ENCODE measurements at regions not wholly inside any gene's neighbourhood (a gene's known extent, or its start where the extent isn't known, plus 50 kb on each side); places are given as distances from the start of the nearest gene placed in this dataset.

DNA sequence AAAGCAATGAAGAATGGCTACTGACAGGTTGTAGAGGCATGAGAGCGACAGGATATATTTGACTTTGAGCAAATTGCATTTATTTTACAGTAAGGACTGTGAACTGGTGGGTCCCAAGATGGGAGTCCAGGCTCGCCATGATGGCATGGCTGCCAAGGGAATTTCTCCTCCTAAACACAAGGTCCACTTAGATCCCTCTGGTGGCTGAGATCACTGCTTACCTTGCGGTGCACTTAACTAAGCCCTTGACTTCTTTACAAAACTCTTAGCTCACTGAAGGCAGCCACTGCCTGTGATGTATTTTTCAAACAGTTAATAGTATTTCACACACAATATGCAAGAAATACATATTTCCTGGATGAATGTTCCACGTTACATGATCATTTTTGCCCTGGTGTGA is 50.3 kb upstream of the SORBS2 start:
- ChIA-PET POLR2A (ENCODE audit: low non-redundant PET) (no interaction called here), CTCF (no interaction called here)
- Histone ChIP-seq H3K36me3 (ENCODE audit: insufficient read depth, low read length, poor library complexity, severe bottlenecking) (no peaks in the 10 kb centered on the region), H3K9me3 (ENCODE audit: low read depth, low read length, poor library complexity, severe bottlenecking) (no peaks in the 10 kb centered on the region), H3K27me3 (replicated peaks; ENCODE audit: insufficient read depth, low read depth, low read length, poor library complexity) (peaks cover 7% of the 10 kb centered on the region), H3K27ac (ENCODE audit: low read depth, low read length, poor library complexity, severe bottlenecking) (no peak overlapping the region), H3K4me1 (ENCODE audit: insufficient read depth, low read length, poor library complexity, severe bottlenecking) (no peaks in the 10 kb centered on the region), H3K4me3 (ENCODE audit: low read depth, low read length, poor library complexity, severe bottlenecking) (no peak overlapping the region)
- no TSS peak for BruUV-seq (replicated peaks)
- no peak for DNase-seq (ENCODE audit: low spot score)
- no peak for TF ChIP-seq EZH2 (IDR thresholded peaks at IDR 0.05; ENCODE audit: borderline replicate concordance, low read depth, low read length, poor library complexity, severe bottlenecking)
- TF ChIP-seq, protein P1, sequence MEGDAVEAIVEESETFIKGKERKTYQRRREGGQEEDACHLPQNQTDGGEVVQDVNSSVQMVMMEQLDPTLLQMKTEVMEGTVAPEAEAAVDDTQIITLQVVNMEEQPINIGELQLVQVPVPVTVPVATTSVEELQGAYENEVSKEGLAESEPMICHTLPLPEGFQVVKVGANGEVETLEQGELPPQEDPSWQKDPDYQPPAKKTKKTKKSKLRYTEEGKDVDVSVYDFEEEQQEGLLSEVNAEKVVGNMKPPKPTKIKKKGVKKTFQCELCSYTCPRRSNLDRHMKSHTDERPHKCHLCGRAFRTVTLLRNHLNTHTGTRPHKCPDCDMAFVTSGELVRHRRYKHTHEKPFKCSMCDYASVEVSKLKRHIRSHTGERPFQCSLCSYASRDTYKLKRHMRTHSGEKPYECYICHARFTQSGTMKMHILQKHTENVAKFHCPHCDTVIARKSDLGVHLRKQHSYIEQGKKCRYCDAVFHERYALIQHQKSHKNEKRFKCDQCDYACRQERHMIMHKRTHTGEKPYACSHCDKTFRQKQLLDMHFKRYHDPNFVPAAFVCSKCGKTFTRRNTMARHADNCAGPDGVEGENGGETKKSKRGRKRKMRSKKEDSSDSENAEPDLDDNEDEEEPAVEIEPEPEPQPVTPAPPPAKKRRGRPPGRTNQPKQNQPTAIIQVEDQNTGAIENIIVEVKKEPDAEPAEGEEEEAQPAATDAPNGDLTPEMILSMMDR (conservative IDR thresholded peaks at IDR 0.05; ENCODE audit: low read depth, low read length) = no peak
- intact Hi-C loops (cut with micrococcal nuclease; ENCODE audit: unreplicated experiment) = no loop called here

DNA sequence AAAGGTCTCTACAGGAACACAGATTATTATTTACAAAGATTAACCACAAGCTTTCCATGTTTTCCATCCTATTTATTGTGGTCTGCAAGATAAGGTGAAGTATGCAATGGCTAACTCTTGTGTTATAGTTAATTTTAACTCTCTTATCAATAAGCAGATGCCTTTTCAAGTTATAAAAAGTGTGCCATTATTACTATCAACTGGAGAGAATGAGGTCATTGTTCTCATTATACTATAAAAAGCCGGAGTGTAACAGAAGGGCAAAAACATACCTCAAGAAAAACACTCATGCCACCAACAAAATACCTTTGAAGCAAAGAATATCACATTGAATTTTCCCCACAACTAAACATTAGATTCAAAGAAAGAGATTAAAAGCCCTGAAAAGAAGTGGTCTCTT is 52.0 kb upstream of the SORBS2 start:
- Histone ChIP-seq H3K27ac (ENCODE audit: low read depth, low read length, poor library complexity, severe bottlenecking) (no peak overlapping the region), H3K4me3 (ENCODE audit: low read depth, low read length, poor library complexity, severe bottlenecking) (no peak overlapping the region), H3K27me3 (replicated peaks; ENCODE audit: insufficient read depth, low read depth, low read length, poor library complexity) (peaks cover 9% of the 10 kb centered on the region), H3K36me3 (ENCODE audit: insufficient read depth, low read length, poor library complexity, severe bottlenecking) (no peaks in the 10 kb centered on the region), H3K9me3 (ENCODE audit: low read depth, low read length, poor library complexity, severe bottlenecking) (no peaks in the 10 kb centered on the region), H3K4me1 (ENCODE audit: insufficient read depth, low read length, poor library complexity, severe bottlenecking) (no peaks in the 10 kb centered on the region)
- CTCF ChIA-PET = no interaction called here
- intact Hi-C loops (cut with micrococcal nuclease; ENCODE audit: unreplicated experiment) = no loop called here
- no peak for DNase-seq (ENCODE audit: low spot score)
- no peak for TF ChIP-seq EZH2 (IDR thresholded peaks at IDR 0.05; ENCODE audit: borderline replicate concordance, low read depth, low read length, poor library complexity, severe bottlenecking)
- TF ChIP-seq, protein P1 (conservative IDR thresholded peaks at IDR 0.05; ENCODE audit: low read depth, low read length) = no peak
- POLR2A ChIA-PET (ENCODE audit: low non-redundant PET) = no interaction called here
- BruUV-seq (replicated peaks) = no TSS peak

DNA sequence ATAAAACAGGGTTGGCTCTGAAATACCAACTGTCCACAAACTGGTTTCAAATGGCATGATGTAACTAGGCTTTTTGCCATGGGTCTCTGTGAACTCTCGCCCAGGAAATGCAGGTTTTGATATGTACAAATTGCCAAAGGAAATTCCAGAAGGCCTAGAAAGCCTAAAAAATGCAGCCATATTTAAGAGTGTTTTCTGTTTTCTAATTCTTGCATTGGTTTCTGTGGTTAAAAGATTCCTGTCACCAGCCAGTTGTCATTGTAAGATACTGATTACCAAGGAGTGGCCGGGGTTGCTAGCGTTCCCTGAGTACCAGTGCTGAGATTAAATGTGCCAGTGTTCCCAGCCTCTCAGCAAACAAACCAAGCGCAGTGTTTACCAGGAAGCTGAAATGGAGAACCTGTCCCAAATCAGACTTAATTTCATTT is 53.9 kb upstream of the SORBS2 start:
- Histone ChIP-seq H3K27me3 (replicated peaks; ENCODE audit: insufficient read depth, low read depth, low read length, poor library complexity) (peaks cover 14% of the 10 kb centered on the region), H3K27ac (ENCODE audit: low read depth, low read length, poor library complexity, severe bottlenecking) (no peak overlapping the region), H3K4me1 (ENCODE audit: insufficient read depth, low read length, poor library complexity, severe bottlenecking) (no peaks in the 10 kb centered on the region), H3K9me3 (ENCODE audit: low read depth, low read length, poor library complexity, severe bottlenecking) (no peaks in the 10 kb centered on the region), H3K36me3 (ENCODE audit: insufficient read depth, low read length, poor library complexity, severe bottlenecking) (no peaks in the 10 kb centered on the region), H3K4me3 (ENCODE audit: low read depth, low read length, poor library complexity, severe bottlenecking) (no peak overlapping the region)
- intact Hi-C loops (cut with micrococcal nuclease; ENCODE audit: unreplicated experiment) = no loop called here
- ChIA-PET CTCF (no interaction called here), POLR2A (ENCODE audit: low non-redundant PET) (no interaction called here)
- no TSS peak for BruUV-seq (replicated peaks)
- DNase-seq (ENCODE audit: low spot score) = no peak
- TF ChIP-seq, protein P1 (conservative IDR thresholded peaks at IDR 0.05; ENCODE audit: low read depth, low read length) = no peak
- TF ChIP-seq EZH2 (IDR thresholded peaks at IDR 0.05; ENCODE audit: borderline replicate concordance, low read depth, low read length, poor library complexity, severe bottlenecking) = no peak

All from A673 (cell line).